ENCODE measurements at regions not wholly inside any gene's neighbourhood (a gene's known extent, or its start where the extent isn't known, plus 50 kb on each side); places are given as distances from the start of the nearest gene placed in this dataset.

DNA sequence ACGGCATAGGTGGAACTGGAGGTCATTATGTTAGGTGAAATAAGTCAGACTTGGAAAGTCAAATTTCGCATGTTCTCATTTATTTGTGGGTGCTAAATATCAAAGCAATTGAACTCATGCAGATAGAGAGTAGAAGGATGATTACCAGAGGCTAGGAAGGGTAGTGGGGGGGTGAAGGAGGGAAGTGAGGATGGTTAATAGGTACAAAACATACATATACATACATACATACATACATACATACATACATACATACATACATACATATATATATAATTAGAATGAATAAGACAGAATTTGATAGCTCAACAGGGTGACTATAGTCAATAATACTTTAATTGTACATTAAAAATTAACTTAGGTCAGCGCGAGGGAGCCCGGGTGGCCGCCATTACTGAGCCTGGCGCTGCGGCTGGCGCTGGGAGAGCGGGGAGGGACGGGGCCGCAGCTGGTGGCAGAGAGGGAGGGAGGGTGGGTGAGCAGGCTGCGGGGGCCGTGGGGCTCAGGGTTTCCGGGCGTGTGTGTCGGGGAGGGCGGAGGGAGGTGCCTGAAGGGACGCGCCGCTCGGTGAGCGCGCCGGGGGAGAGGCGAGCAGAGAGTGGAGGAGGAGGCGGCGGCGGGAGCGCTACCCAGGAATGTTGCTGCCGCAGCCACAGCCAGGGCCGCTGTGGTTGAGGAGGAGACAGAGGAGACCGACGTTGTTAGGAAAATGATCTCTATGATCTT, 85.8 kb upstream of the EGFR start:
- TF ChIP-seq CTCF (IDR thresholded peaks at IDR 0.05 in 8 of 11, conservative IDR thresholded peaks at IDR 0.05 in 3 of 11), result no peak
- no peak for TF ChIP-seq POLR2A (IDR thresholded peaks at IDR 0.05)
